IMR-90 (cell line): ENCODE measurements at regions not wholly inside any gene's neighbourhood (a gene's known extent, or its start where the extent isn't known, plus 50 kb on each side); places are given as distances from the start of the nearest gene placed in this dataset.

Source experiments
- ATAC-seq: fragments of 200-7000 bp; cut with Tn5 transposase; 2 replicates; pipeline ENCODE4 v1.9.1; 2020; ENCODE audit warnings: low read depth, mild to moderate bottlenecking, moderate library complexity
- BruUV-seq: library from RNA; stranded (reverse); fragments of 400-500 nt; replicated peaks from 2 replicates; lab custom pipeline; 2021; lab: Mats Ljungman, UMichigan
- CTCF ChIA-PET: fragments of 300-600 bp; formaldehyde crosslinking; extraction: SDS; loops from one replicate; lab custom pipeline; 2021; ENCODE audit warnings: antibody characterized with exemption; lab: Yijun Ruan, JAX
- POLR2A ChIA-PET: fragments of 300-600 bp; sonication (Branson Sonifier 250); formaldehyde crosslinking; loops from one replicate; lab custom pipeline; 2022; ENCODE audit warnings: antibody characterized with exemption; ENCODE audit not compliant: unreplicated experiment; lab: Charles Lee
- DNase-seq: peaks from one replicate; pipeline ENCODE4 v3.0.0; 2013
- H2AFZ ChIP-seq: replicated peaks from 2 replicates; pipeline ENCODE3; 2013; ENCODE audit warnings: low read length, mild to moderate bottlenecking; ENCODE audit not compliant: poor library complexity
- H2AK5ac ChIP-seq: 2 replicates; pipeline ENCODE4 v1.6.1; 2013; ENCODE audit warnings: low read depth, low read length, inconsistent platforms
- H2AK9ac ChIP-seq: replicated peaks from 2 replicates; pipeline ENCODE3; 2013; ENCODE audit warnings: mild to moderate bottlenecking, low read depth, low read length, moderate library complexity; ENCODE audit not compliant: poor library complexity
- H2BK120ac ChIP-seq: 2 replicates; pipeline ENCODE4 v1.6.1; 2013; ENCODE audit warnings: low read depth, low read length, inconsistent platforms
- H2BK15ac ChIP-seq: 3 replicates; pipeline ENCODE4 v1.6.1; 2013; ENCODE audit warnings: low read depth, low read length, inconsistent platforms
- H2BK20ac ChIP-seq: 2 replicates; pipeline ENCODE4 v1.6.1; 2013; ENCODE audit warnings: low read depth, mild to moderate bottlenecking, inconsistent platforms, low read length, moderate library complexity
- H2BK5ac ChIP-seq: 2 replicates; pipeline ENCODE4 v1.6.1; 2013; ENCODE audit warnings: mild to moderate bottlenecking, low read depth, low read length, inconsistent platforms; ENCODE audit not compliant: poor library complexity, severe bottlenecking
- H3K14ac ChIP-seq: replicated peaks from 2 replicates; pipeline ENCODE4 v1.6.1; 2013; ENCODE audit warnings: low read depth, low read length, inconsistent platforms
- H3K18ac ChIP-seq: 2 replicates; pipeline ENCODE4 v1.6.1; 2013; ENCODE audit warnings: low read depth, low read length, control low read depth
- H3K23ac ChIP-seq: 2 replicates; pipeline ENCODE4 v1.6.1; 2013; ENCODE audit warnings: low read depth, low read length, inconsistent platforms
- H3K27ac ChIP-seq: 2 replicates; pipeline ENCODE4 v1.5.1; 2013; ENCODE audit warnings: mild to moderate bottlenecking, control low read depth, low read length; ENCODE audit not compliant: insufficient read depth
- H3K27me3 ChIP-seq: 2 replicates; pipeline ENCODE4 v1.6.1; 2013; ENCODE audit warnings: low read length; ENCODE audit not compliant: control insufficient read depth, insufficient read depth
- H3K36me3 ChIP-seq: 2 replicates; pipeline ENCODE4 v1.6.1; 2013; ENCODE audit warnings: low read length, mixed read lengths; ENCODE audit not compliant: control insufficient read depth, insufficient read depth
- H3K4ac ChIP-seq: 2 replicates; pipeline ENCODE4 v1.6.1; 2013; ENCODE audit warnings: low read depth, low read length, inconsistent platforms
- H3K4me1 ChIP-seq: 2 replicates; pipeline ENCODE4 v1.6.1; 2013; ENCODE audit warnings: low read length, mixed read lengths; ENCODE audit not compliant: control insufficient read depth, insufficient read depth
- H3K4me2 ChIP-seq: 2 replicates; pipeline ENCODE4 v1.6.1; 2013; ENCODE audit warnings: low read depth, mild to moderate bottlenecking, control low read depth, low read length, moderate library complexity
- H3K4me3 ChIP-seq: 2 replicates; pipeline ENCODE4 v1.5.1; 2013; ENCODE audit warnings: low read depth, mild to moderate bottlenecking, control low read depth, low read length, moderate library complexity; ENCODE audit not compliant: insufficient read depth
- H3K56ac ChIP-seq: 2 replicates; pipeline ENCODE4 v1.6.1; 2013; ENCODE audit warnings: low read length, inconsistent platforms; ENCODE audit not compliant: insufficient read depth; ENCODE audit errors: extremely low read depth
- H3K79me1 ChIP-seq, 2 experiments: 2 replicates each; pipeline ENCODE4 v1.6.1; 2013; ENCODE audit warnings: low read length in 2 of 2, inconsistent platforms in 1 of 2, low read depth in 1 of 2
- H3K9ac ChIP-seq: 2 replicates; pipeline ENCODE4 v1.6.1; 2013; ENCODE audit warnings: low read depth, low read length, control low read depth
- H3K9me1 ChIP-seq: 2 replicates; pipeline ENCODE4 v1.6.1; 2013; ENCODE audit warnings: low read length, inconsistent platforms; ENCODE audit not compliant: insufficient read depth
- H3K9me3 ChIP-seq: 2 replicates; pipeline ENCODE4 v1.6.1; 2013; ENCODE audit warnings: low read length; ENCODE audit not compliant: control insufficient read depth, insufficient read depth
- H4K20me1 ChIP-seq: 2 replicates; pipeline ENCODE4 v1.6.1; 2013; ENCODE audit warnings: low read length, inconsistent platforms; ENCODE audit not compliant: insufficient read depth
- H4K5ac ChIP-seq: 2 replicates; pipeline ENCODE4 v1.6.1; 2013; ENCODE audit warnings: mild to moderate bottlenecking, low read depth, low read length, control low read depth
- H4K8ac ChIP-seq, 2 experiments: 2 replicates each; pipeline ENCODE4 v1.6.1; 2013; ENCODE audit warnings: low read depth in 2 of 2, low read length in 2 of 2, control low read depth in 1 of 2, inconsistent platforms in 1 of 2
- H4K91ac ChIP-seq: 2 replicates; pipeline ENCODE4 v1.6.1; 2013; ENCODE audit warnings: low read depth, low read length, inconsistent platforms; ENCODE audit not compliant: insufficient read depth
- CEBPB ChIP-seq: IDR thresholded peaks from 2 replicates; pipeline ENCODE4 v1.6.1; 2012; ENCODE audit warnings: low read depth, low read length, improper control_type of control experiment
- CHD1 ChIP-seq: IDR thresholded peaks from 2 replicates; pipeline ENCODE4 v1.6.1; 2012; ENCODE audit warnings: low read depth, low read length, improper control_type of control experiment
- CTCF ChIP-seq: conservative IDR thresholded peaks from 2 replicates; pipeline ENCODE4 v1.5.1; 2012; ENCODE audit warnings: mild to moderate bottlenecking, low read depth, low read length, improper control_type of control experiment
- FOS ChIP-seq: fragments of 150-350 bp; IDR thresholded peaks from 2 replicates; pipeline ENCODE4 v1.6.1; 2016; ENCODE audit warnings: low read depth, low read length
- MAFK ChIP-seq: IDR thresholded peaks from 2 replicates; pipeline ENCODE4 v1.6.1; 2012; ENCODE audit warnings: low read depth, low read length, improper control_type of control experiment
- MAZ ChIP-seq: IDR thresholded peaks from 2 replicates; pipeline ENCODE4 v1.6.1; 2012; ENCODE audit warnings: low read depth, mild to moderate bottlenecking, low read length, improper control_type of control experiment, moderate library complexity, borderline replicate concordance
- RCOR1 ChIP-seq: IDR thresholded peaks from 2 replicates; pipeline ENCODE4 v1.6.1; 2012; ENCODE audit warnings: mild to moderate bottlenecking, low read length, improper control_type of control experiment; ENCODE audit not compliant: insufficient replicate concordance
- RFX5 ChIP-seq: IDR thresholded peaks from 2 replicates; pipeline ENCODE4 v1.8.0; 2012; ENCODE audit warnings: low read depth, mild to moderate bottlenecking, low read length, moderate library complexity
- SMC3 ChIP-seq: fragments of 150-350 bp; IDR thresholded peaks from 2 replicates; pipeline ENCODE4 v1.6.1; 2016; ENCODE audit warnings: low read depth, mild to moderate bottlenecking, antibody characterized with exemption, low read length, moderate library complexity
- WGBS, 2 experiments: methylation state at CpG; one replicate each; pipeline versions ENCODE4 v1.1.5 to v1.1.7; 2013; ENCODE audit warnings: missing lambda C conversion rate in 2 of 2; ENCODE audit not compliant: insufficient read length in 1 of 2; ENCODE audit errors: extremely low coverage in 2 of 2; 5-methylcytosine and 5-hydroxymethylcytosine counted together
- dilution Hi-C: fragments of 300-500 bp; cut with HindIII; formaldehyde crosslinking; loops from one replicate; pipeline ENCODE4 v1.14.3; 2018; ENCODE audit warnings: low sequenced_read_pairs; ENCODE audit not compliant: unreplicated experiment
- in situ Hi-C: fragments of 300-500 bp; cut with MboI; formaldehyde crosslinking; loops from 3 replicates; pipeline ENCODE4 v1.14.3; 2019; ENCODE audit warnings: low sequenced_read_pairs, inconsistent platforms, mixed read lengths
- intact Hi-C: fragments of 100-400 bp; cut with micrococcal nuclease; formaldehyde crosslinking; loops from 2 replicates; pipeline ENCODE4 v1.10.0; 2022

- no peaks in the 10 kb centered on the region for H4K20me1 ChIP-seq
- TF ChIP-seq FOS = no peak
- no peak for TF ChIP-seq CHD1
- no peak for TF ChIP-seq SMC3
- no peak for TF ChIP-seq RFX5
- TF ChIP-seq RCOR1 = no peak
- TF ChIP-seq CTCF = no peak
- TF ChIP-seq MAFK = no peak
- no peak for TF ChIP-seq CEBPB
- TF ChIP-seq MAZ = no peak
- no peak overlapping the region for H3K4me2 ChIP-seq
- H3K4me1 ChIP-seq = no peaks in the 10 kb centered on the region
- no peak overlapping the region for H3K14ac ChIP-seq
- no peaks in the 10 kb centered on the region for H3K27me3 ChIP-seq
- no peak overlapping the region for H4K5ac ChIP-seq
- POLR2A ChIA-PET = no interaction called here
- no peaks in the 10 kb centered on the region for H3K36me3 ChIP-seq
- dilution Hi-C loops = no loop called here
- CTCF ChIA-PET = no interaction called here
- DNase-seq (no peak), ATAC-seq (no peak)
- no peak overlapping the region for H2BK5ac ChIP-seq
- intact Hi-C loops = no loop called here
- H3K79me1 ChIP-seq = no peaks in the 10 kb centered on the region
- in situ Hi-C loops = no loop called here
- H3K27ac ChIP-seq = no peak overlapping the region
- H3K9me3 ChIP-seq = no peaks in the 10 kb centered on the region
- H3K23ac ChIP-seq = no peak overlapping the region
- peak overlapping the region; percentile 23; the same call in 1 of the 3 replicates for H2BK15ac ChIP-seq
- no CpG with 5 or more reads among the region's 2 CpGs for WGBS, 2 experiments
- H2BK120ac ChIP-seq = peak overlapping the region; percentile 8; the same call in 1 of the 2 replicates
- no peak overlapping the region for H2AFZ ChIP-seq
- no peak overlapping the region for H3K9ac ChIP-seq
- no peaks in the 10 kb centered on the region for H3K9me1 ChIP-seq
- H4K8ac ChIP-seq = no peak overlapping the region
- no peak overlapping the region for H2AK5ac ChIP-seq
- BruUV-seq = no TSS peak
- no peak overlapping the region for H3K4me3 ChIP-seq
- no peak overlapping the region for H2BK20ac ChIP-seq
- H3K56ac ChIP-seq = no peak overlapping the region
- no peak overlapping the region for H3K4ac ChIP-seq
- no peak overlapping the region for H4K91ac ChIP-seq
- H2AK9ac ChIP-seq = no peak overlapping the region
- H3K18ac ChIP-seq = no peak overlapping the region
These were observed 191.9 kb downstream of the RND3 start for GRCh38 chr2:150295544-150295943.
